ENCODE measurements at regions not wholly inside any gene's neighbourhood (a gene's known extent, or its start where the extent isn't known, plus 50 kb on each side); places are given as distances from the start of the nearest gene placed in this dataset.

DNA sequence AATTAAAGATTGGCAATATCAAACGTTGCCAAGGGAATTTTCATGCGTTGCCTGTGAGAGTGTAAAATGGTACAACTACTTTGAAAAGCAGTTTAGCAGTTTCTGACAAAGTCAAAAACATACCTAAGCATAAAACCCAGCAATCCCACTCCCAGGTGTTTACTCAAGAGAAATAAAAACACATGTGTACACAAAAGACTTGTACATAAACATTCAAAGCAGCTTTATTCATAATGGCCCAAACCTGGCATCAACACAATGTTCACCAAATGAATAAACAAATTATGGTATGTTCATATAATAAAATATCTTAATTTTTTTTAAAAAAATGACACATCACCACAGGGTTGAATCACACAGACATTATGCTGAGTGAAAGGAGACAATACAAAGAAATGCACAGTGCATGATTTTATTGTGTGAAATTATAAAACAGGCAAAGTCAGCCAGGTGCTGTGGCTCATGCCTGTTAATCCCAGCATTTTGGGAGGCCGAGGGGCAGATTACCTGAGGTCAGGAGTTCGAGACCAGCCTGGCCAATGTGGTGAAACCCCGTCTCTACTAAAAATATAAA is 240.4 kb upstream of the MARCKS start:
- Histone ChIP-seq H3K4me3 (no peak overlapping the region), H3K27ac (no peak overlapping the region)
- no peak for DNase-seq (ENCODE audit: low spot score)
- TF ChIP-seq, protein P1, sequence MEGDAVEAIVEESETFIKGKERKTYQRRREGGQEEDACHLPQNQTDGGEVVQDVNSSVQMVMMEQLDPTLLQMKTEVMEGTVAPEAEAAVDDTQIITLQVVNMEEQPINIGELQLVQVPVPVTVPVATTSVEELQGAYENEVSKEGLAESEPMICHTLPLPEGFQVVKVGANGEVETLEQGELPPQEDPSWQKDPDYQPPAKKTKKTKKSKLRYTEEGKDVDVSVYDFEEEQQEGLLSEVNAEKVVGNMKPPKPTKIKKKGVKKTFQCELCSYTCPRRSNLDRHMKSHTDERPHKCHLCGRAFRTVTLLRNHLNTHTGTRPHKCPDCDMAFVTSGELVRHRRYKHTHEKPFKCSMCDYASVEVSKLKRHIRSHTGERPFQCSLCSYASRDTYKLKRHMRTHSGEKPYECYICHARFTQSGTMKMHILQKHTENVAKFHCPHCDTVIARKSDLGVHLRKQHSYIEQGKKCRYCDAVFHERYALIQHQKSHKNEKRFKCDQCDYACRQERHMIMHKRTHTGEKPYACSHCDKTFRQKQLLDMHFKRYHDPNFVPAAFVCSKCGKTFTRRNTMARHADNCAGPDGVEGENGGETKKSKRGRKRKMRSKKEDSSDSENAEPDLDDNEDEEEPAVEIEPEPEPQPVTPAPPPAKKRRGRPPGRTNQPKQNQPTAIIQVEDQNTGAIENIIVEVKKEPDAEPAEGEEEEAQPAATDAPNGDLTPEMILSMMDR (IDR thresholded peaks at IDR 0.05), result no peak

DNA sequence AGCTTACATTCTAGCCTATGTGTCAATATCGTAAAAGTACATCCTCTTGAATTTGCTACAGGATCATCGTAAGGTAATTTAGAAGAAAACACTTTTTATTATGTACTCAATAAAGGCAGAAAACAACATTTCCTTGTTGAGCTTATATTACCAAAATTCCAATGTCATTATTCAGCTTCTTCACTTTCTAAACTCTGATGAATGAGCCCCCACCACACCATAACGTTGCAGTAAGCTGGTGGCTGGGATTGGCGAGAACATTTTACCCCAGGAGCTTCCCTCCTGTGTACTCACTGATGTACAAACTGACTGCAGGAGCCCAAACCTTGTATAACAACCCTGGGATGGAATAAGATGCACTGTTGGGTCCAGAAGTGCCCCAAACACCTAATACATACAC is 238.1 kb upstream of the MARCKS start:
- TF ChIP-seq, protein P1 (IDR thresholded peaks at IDR 0.05), result no peak
- no peak overlapping the region for H3K4me3 ChIP-seq
- no peak for DNase-seq (ENCODE audit: low spot score)
- H3K27ac ChIP-seq, result no peak overlapping the region

DNA sequence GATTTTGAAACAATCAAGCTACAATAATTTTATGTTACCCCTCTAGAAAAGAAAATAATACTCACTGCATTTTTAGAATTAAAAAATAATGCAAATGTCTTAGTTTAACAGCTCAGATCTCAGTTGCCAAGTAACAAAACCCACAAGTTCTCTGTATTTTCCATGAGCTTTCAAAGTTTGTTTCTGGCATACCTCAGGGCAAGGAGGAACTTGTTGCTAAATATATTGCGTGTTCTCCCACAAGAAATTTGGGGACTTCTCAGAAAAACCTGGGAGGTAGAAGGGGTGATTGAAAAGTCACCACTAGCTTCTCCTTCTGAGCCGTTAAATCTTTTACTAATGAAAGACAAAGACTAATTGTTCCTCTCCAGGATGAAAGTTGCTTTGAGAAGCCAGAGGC is 236.8 kb upstream of the MARCKS start:
- DNase-seq (ENCODE audit: low spot score), result no peak
- TF ChIP-seq, protein P1 (IDR thresholded peaks at IDR 0.05), result no peak
- H3K4me3 ChIP-seq, result no peak overlapping the region
- H3K27ac ChIP-seq, result no peak overlapping the region

DNA sequence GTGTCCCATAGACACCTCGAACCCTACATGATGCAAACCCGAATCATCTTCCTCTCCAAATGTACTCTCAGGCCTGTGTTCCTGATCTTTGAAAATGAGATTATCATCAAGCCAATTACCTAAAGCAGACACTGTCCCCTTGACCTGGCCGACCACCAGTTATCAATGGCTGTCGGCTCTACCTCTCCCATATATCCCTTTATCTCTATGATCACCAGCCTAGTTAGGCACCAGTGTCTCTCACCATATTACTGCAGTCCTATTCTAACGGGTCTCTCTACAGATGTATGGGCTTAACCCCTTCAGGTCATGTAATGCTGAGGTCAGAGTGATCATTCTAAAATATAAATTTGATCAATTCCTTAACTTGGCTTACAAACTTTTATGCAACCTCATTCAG is 234.9 kb upstream of the MARCKS start:
- DNase-seq (ENCODE audit: low spot score), result no peak
- TF ChIP-seq, protein P1 (IDR thresholded peaks at IDR 0.05), result no peak
- no peak overlapping the region for H3K4me3 ChIP-seq
- no peak overlapping the region for H3K27ac ChIP-seq

DNA sequence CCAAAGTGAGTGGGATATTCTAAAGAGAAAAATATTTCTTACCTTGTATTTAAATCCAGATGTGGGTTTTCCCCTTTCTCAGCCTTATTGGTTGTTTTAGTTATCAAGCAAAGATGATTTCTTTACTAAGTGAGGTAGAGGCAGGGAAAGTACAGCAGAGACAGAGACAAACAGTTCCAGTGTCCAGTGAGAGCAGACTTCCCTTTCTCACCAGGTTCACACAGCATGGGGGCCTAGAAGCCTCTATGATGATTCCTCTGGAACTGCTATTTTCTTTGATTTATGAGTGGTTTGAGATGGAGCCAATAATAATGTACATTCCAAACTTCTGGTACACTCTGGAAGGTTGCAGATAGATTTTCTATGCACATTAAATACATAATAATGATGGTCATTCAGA is 234.0 kb upstream of the MARCKS start:
- Histone ChIP-seq H3K27ac (no peak overlapping the region), H3K4me3 (no peak overlapping the region)
- no peak for DNase-seq (ENCODE audit: low spot score)
- TF ChIP-seq, protein P1 (IDR thresholded peaks at IDR 0.05), result no peak

DNA sequence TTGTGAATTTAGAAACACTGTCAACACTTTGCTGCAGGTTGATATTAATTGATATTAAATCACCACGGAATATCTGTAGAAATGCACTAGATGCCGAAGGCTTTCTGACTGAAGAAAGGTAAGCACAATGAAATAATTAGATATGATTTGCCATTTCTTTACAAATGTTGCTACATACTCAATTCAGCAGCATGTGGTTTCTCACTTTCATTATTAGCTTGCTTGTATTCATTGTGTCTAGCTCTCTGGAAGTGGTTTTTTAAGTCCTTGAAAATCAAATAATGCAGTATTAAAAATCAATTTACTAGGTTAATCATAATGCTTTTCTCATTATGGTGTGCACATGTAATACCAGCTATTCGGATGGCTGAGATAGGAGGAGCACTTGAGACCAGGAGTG is 231.3 kb upstream of the MARCKS start:
- Histone ChIP-seq H3K27ac (no peak overlapping the region), H3K4me3 (no peak overlapping the region)
- TF ChIP-seq, protein P1 (IDR thresholded peaks at IDR 0.05), result no peak
- DNase-seq (ENCODE audit: low spot score), result no peak

DNA sequence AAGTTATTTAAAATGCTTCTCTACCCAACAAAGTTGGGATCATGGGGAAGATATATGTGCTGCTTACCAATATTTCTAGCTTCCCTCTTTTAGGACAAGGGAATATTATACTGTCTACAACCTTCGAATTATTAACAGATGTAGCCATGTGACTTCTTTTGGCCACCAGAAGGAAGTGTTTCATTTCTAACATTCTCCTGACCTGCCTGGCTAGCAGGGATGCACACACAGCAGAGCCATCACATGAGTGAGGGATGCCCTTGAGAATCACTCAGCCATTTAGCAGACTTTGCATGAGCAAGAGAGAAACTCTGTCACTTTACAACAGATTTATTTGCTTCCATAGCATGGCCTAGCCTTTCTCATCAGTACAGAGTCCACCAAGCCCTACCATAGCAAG is 230.7 kb upstream of the MARCKS start:
- TF ChIP-seq, protein P1 (IDR thresholded peaks at IDR 0.05), result no peak
- no peak for DNase-seq (ENCODE audit: low spot score)
- H3K27ac ChIP-seq, result no peak overlapping the region
- no peak overlapping the region for H3K4me3 ChIP-seq
